NCI-H2196 (cell line): ENCODE measurements at regions not wholly inside any gene's neighbourhood (a gene's known extent, or its start where the extent isn't known, plus 50 kb on each side); places are given as distances from the start of the nearest gene placed in this dataset.
"Not testable (repeated sequence)": the region's sequence is repeated elsewhere in the genome, so short reads cannot be mapped to it uniquely, and the experiment has no call there.

ENCODE experiments used
- DNase-seq: peaks from one replicate; lab custom pipeline; 2025; ENCODE audit not compliant: unreplicated experiment; lab: John Stamatoyannopoulos, UW

DNA sequence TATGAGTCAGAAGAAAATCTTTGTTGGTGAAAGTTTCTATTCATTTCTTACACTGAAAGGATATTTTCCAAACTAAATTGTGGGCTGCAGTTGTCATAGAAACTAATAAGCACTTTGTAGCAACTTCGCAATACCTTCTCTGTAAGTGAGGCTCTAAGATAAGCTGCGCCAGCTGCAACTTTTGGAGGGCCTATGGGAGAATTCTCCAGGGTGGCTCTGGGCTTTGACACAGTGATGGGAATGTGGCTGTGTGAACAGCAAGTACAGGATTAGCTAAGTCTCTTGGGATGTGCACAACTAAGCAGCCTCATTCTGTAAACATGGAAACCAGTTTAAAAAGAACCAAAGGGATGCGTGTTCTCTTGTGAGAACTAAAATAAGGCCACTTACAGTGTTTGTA is 124.6 kb upstream of the SGO1 start:
- DNase-seq = no peak

DNA sequence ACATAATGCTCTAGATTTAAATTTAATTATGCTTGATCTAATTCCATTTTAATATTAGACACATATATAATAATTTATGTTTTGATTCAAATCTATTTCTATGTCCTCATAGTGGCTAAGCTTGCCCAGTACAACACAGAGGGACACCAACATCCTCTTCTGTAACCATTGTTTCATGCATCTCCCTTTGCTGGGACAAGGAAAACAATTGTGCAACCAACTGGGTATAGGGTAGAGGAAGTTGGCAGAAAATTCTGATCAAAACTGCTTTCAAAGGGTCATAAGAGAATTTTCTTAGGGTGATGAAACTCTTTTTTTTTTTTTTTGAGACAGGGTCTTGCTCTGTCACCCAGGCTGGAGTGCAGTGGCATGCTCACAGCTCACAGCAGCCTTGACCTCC is 121.4 kb upstream of the SGO1 start:
- DNase-seq = no peak

DNA sequence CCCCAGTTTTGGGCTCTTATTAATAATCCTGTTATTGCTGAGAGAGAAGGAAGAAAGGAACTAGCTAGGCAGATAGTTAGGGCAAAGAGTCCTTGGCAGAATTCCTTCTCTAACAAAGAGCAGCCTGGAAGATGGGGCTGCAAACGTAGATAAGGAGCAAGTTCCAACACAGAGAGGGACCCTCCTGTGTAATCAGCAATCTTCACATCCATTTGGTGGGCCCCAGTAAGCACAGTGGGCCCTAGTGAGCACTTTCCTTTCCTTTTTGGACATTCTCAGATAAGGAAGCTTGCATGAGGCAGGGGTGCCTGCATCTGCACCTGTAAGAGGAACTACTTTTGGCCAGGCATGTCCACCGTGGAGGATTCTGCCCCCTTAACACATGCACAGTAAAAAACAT is 119.6 kb upstream of the SGO1 start:
- no peak for DNase-seq

DNA sequence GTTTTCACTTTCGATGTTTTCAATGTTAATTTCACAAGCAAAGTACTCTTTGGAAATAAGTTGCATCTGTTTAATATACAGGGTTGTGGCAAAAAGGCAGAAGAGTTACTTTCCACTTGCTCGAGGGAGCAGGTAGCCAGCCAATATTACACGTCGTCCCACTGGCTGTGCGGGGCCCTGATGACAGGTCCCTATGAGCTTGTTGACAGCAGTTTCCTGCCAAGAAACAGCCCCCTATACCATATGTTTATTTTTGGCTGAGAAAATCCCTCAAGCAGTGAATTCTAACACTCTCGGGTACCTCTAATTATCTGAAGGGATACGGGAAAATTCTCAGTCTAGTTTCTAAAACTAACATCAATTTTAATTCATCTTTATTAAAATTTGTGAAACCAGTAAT is 116.8 kb upstream of the SGO1 start:
- no peak for DNase-seq

DNA sequence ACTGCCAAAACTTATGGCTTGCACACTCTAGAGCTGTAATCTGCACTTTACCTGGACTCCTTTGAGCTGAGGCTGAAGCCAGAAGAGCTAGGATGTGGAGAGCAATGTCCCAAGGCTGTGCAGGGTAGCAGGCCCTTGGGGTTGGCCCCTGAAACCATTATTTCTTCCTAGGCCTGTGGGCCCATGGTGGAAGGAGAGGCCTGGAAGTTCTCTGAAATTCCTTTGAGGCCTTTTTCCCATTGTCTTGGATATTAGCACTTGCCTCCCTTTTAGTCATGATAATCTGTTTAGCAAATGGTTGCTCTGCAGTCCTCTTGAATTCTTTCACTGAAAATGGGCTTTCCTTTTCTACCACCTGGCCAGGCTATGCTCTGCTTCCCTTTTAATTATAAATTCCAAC is 102.0 kb upstream of the SGO1 start:
- DNase-seq = no peak

DNA sequence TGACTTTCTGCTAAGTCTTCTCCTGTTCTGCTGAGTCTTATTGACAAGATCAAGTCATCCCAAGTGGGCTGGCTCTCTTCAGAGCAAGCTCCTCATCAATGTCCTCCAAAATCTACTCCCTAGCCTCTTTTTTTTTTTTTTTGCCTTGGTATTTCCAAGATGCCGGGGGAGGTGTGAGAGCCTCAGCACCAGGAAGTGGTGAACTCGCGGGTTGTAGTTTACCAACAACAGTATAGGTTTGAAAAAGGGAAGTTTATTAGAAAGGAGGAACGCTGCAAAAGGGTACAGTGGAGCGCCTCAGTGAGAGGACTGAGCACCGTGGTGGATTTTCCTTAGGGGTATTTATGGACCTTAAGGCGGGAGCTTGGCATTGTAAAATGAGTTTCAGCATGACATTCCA is 94.3 kb upstream of the SGO1 start:
- no peak for DNase-seq

DNA sequence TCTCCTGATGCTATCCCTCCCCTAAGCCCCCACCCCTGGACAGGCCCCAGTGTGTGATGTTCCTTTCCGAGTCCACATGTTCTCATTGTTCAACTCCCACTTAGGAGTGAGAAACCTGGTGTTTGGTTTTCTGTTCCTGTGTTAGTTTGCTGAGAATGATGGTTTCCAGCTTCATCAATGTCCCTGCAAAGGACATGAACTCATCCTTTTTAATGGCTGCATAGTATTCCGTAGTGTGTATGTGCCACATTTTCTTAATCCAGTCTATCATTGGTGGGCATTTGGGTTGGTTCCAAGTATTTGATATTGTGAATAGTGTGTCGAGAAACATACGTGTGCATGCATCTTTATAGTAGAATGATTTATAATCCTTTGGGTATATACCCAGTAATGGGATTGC is 80.0 kb upstream of the SGO1 start:
- DNase-seq = not testable (repeated sequence)

DNA sequence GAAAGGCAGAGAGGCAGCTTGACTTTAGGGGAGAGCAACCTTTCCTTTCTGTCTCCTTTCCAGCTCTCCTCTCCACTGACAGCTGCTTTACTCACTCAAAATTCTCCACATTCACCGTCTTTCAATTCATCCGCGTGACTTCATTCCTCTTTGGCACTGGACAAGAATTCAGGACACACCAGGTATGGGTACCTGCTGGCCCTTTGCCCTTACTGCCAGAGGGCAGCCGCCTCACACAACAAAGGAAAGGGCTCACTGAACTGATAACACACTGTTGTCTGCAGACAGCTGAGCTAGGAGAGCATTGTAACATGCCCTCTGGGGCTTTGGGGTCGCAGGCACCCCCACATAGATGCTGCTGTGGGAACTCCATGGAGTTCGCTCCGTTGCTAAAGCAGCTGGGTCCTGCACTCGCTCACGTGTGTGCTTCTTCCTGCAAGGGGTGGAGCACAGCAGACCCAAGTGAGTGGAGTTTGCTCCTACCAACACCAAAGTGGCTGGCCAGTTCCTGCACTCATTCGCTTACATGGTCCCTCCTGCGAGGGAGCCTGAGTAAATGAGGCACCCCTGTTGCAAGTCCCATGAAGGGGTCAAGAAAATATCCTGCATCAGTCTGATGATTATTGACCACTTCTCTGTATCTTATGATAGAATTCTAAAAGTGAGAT is 79.0 kb upstream of the SGO1 start:
- DNase-seq = no peak

DNA sequence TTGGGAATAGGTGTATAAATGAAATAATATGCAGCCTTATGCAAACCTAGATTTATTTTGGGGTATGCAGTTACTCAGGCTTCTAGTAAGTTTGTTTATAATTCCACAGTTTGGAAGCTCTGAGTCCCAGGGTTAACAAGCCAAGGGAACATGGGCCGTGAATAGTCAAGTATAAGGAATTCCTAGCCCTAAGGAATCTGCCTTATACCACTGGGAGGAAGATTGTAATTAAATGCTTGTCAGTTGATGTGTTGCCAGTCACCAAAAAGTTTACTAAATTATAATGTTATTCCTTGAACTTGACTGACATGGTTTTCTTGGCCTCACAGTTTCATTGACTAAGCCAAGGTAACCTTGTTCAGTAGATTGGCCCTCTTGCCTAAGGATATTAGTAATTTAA is 72.4 kb upstream of the SGO1 start:
- no peak for DNase-seq

DNA sequence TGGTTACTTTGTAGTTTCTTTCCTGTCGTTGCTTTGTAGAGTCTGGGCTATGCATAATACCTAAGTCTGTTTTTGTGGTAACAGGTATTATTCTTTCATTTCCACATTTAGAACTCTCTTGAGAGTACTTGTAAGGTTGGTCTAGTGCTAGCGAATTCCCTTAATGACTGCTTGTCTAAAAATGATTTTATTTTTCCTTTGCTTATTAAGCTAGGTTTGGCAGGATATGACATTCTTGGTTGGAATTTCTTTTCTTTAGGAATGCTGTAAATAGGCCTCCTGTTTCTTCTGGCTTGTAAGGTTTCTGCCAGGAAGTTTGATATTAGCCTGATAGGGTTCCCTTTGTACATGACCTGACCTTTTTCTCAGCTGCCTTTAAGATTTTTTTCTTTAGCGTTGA is 70.1 kb upstream of the SGO1 start:
- no peak for DNase-seq

DNA sequence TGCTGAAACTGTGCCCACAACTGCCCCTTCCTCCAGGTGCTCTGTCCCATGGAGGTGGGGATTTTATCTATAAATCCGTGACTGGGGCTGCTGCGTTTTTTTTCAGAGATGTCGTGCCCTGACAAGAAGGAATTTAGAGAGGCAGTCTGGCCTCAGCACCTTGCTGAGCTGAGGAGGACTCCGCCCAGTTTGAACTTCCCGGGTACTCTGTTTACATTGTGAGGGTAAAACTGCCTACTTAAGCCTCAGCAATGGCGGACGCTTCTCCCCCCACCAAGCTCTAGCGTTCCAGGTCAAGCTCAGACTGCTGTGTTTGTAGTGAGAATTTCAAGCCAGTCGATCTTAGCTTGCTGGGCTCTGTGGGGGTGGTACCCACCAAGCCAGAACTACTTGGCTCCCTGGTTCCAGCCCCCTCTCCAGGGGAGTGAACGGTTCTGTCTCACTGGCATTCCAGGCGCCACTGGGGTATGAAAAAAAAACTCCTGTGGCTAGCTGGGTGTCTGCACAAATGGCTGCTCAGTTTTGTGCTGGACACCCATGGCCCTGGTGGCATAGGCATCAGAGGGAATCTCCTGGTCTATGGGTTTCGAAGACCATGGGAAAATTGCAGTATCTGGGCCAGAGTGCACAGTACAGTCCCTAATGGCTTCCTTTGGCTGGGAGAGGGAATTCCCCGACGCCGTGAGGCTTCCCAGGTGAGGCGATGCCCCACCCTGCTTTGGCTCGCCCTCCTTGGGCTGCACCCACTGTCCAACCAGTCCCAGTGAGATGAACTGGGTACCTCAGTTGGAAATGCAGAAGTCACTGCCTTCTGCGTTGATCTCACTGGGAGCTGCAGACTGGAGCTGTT is 68.5 kb upstream of the SGO1 start:
- no peak for DNase-seq

DNA sequence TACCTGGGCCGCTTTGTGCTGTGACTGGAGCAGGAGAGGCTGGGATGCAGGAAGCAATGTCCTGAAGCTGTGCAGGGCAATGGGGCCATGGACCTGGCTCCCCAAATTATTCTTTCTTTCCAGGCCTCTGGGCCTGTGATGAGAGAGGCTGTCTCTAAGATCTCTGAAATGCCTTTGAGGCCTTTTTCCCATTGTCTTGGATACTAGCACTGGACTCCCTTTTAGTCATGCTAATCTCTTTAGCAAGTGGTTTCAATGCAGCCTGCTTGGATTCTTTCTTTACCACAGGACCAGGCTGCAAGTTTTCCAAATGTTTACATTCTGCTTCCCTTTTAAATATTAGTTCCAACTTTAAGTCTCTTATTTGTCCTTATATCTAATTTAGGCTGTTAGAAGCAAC is 64.8 kb upstream of the SGO1 start:
- no peak for DNase-seq

DNA sequence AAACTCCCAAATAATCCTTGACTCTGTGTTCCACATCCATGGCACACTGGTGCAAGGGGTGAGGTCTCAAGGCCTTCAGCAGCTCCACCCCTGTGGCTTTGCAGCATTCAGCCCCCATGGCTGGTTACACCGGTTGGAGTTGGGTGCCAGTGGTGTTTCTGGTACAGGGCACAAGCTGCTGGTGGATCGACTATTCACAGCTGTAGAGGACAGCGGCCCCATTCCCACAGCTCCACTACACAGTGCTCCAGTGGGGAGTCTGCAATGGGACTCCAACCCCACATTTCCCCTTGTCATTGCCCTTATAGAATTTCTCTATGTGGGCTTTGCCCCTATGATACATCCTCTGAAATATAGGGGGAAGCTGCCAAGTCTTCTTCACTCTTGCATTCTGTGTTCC is 64.3 kb upstream of the SGO1 start:
- DNase-seq = no peak

DNA sequence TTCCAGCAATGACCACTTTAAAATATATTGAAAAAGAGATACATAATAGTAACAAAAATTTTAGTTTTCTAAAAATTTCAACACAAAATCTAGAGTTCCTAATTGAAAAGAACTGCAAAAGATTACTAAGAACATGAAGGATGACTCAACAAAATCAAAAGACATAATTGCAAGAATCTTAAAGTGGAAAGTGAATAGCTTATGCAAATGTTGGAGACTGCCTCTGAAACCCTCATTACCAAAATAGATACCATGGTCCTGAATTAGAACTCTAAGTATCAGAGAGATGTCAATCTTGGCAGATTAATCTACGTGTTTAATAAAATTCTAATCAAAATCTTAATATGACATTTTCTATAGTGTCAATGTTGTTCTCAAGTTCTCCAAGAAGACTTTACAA is 60.7 kb upstream of the SGO1 start:
- no peak for DNase-seq

DNA sequence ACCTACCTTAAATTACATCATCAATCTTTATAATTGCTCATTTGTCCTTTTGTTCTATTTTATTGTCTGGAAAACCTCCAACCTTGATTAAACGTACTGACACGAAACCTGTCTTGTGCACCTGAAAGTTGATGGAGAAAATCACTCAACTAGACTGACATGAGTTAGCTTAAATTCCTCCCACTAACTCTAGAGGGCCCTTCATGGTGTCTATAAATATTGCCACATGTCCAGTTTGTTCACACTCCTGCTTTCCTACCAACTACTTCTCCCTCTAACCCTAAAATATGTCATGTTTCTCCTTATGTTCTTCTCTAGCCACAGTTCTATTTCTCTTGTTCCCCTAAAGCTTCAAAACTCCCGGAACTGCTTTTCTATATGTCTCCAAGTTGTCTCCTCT is 59.8 kb upstream of the SGO1 start:
- no peak for DNase-seq

DNA sequence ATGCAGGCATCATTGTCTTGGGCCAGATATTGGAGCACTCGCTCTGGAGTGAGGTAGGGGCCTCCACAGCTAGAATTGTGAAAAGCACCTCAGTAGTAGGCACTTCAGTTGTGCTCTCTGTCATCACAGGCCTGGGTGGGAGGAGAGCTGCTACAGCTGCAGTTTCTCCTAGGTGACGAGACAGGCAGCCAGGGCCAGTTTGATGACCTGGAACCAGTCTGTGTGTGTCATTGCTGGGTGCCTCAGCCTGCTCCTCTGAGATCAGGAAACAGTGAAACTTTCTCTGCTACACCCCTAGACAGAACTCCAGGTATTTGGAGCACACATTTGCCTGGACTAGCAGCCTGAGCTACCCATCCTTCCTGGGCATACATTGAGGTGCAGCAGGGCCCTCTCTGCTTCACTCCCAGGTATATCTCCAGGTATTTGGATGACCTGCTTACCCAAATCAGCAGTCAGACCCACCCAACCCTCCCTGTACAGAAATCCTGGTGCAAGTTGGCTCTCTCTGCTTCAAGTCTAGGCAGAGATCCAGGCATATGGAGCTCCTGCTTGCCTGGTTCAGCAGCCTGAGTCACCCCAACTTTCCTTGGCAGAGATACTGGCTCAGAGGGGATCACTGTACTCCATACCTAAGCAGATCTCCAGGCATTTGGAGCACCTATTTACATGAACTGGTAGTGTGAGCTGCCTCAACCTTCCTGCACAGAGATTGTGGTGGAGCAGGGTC is 54.3 kb upstream of the SGO1 start:
- DNase-seq = no peak

DNA sequence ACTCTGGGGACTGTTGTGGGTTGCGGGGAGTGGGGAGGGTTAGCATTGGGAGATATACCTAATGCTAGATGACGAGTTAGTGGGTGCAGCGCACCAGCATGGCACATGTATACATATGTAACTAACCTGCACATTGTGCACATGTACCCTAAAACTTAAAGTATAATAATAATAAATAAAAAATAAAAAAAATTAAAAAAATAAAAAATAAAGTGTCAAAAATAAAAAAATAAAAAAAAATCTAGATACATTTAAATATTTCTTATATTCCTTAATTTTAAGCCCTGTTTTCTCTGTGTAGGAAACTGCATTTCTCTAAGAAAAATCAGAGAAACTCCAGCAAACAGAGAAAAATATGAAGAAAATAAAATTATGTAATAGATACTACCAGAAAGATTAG is 52.2 kb upstream of the SGO1 start:
- DNase-seq = not testable (repeated sequence)

DNA sequence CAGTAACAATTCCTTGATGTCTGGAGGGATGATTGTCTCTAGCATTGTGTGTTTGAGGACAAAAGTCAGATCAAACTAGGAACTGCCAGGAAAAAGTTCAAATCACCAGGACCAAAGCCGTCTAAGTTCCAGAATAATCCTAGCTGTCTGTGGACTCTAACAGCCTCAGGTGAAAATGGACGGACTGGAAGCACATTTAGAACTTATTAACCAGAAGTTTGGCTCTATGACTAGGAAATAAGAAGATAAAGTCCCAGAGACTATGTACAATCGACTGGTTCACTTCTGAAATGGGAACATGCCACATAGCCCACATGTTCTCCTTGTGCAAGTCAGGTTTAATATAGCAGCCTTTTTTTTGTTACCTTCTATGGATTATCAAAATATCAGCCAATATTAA is 50.6 kb upstream of the SGO1 start:
- no peak for DNase-seq
